CD14-positive monocyte (primary cell): ENCODE measurements at regions not wholly inside any gene's neighbourhood (a gene's known extent, or its start where the extent isn't known, plus 50 kb on each side); places are given as distances from the start of the nearest gene placed in this dataset.

ENCODE experiments used
- DNase-seq, 3 donors: peaks; one replicate each; pipeline ENCODE4 v3.0.0-alpha.2; 2011 to 2022
- H2AFZ ChIP-seq: 2 replicates; pipeline ENCODE4 v1.6.0; 2012; ENCODE audit warnings: mild to moderate bottlenecking, low read depth, low read length, inconsistent platforms; ENCODE audit not compliant: insufficient read depth, poor library complexity, severe bottlenecking
- H3K27ac ChIP-seq, 2 donors: 1 replicate in 1 of 2; 2 replicates in 1 of 2; pipeline ENCODE4 v1.5.1; 2012 to 2013; ENCODE audit warnings: low read length in 2 of 2, control low read depth in 1 of 2, inconsistent platforms in 1 of 2, low read depth in 1 of 2, mild to moderate bottlenecking in 1 of 2
- H3K27me3 ChIP-seq, 2 donors: one replicate each; pipeline versions ENCODE4 v1.6.0 to v1.6.1; 2011 to 2013; ENCODE audit warnings: low read length in 2 of 2; ENCODE audit not compliant: control insufficient read depth in 2 of 2, insufficient read depth in 2 of 2
- H3K36me3 ChIP-seq, 2 donors: replicated peaks in 1 of 2; 1 replicate in 1 of 2; 2 replicates in 1 of 2; pipeline versions ENCODE4 v1.5.1 to v1.6.1; 2012 to 2013; ENCODE audit warnings: low read length in 2 of 2, control low read depth in 1 of 2, inconsistent platforms in 1 of 2, mild to moderate bottlenecking in 1 of 2; ENCODE audit not compliant: insufficient read depth in 2 of 2, control insufficient read depth in 1 of 2
- H3K4me1 ChIP-seq, 2 donors: 1 replicate in 1 of 2; 2 replicates in 1 of 2; pipeline versions ENCODE4 v1.5.1 to v1.6.1; 2012 to 2013; ENCODE audit warnings: low read length in 2 of 2, control low read depth in 1 of 2, inconsistent platforms in 1 of 2, mild to moderate bottlenecking in 1 of 2, moderate library complexity in 1 of 2; ENCODE audit not compliant: insufficient read depth in 2 of 2, control insufficient read depth in 1 of 2
- H3K4me2 ChIP-seq: replicated peaks from 2 replicates; pipeline ENCODE3; 2012; ENCODE audit warnings: low read length, moderate library complexity, mild to moderate bottlenecking; ENCODE audit not compliant: poor library complexity, severe bottlenecking; ENCODE audit errors: extremely low read depth
- H3K4me3 ChIP-seq, 3 experiments: fragments of 200-600 bp in 1 of 3; sonication (generic) in 1 of 3; replicated peaks in 1 of 3; 1 replicate in 2 of 3; 2 replicates in 1 of 3; pipeline ENCODE4 v1.5.1; 2011 to 2013; ENCODE audit warnings: low read length in 3 of 3, mild to moderate bottlenecking in 3 of 3, control low read depth in 2 of 3, low read depth in 2 of 3, inconsistent platforms in 1 of 3, moderate library complexity in 1 of 3
- H3K79me2 ChIP-seq: 2 replicates; pipeline ENCODE4 v1.6.0; 2012; ENCODE audit warnings: mild to moderate bottlenecking, control low read depth, inconsistent platforms, low read length, moderate library complexity; ENCODE audit not compliant: insufficient read depth
- H3K9ac ChIP-seq: 2 replicates; pipeline ENCODE4 v1.6.0; 2017; ENCODE audit warnings: low read length, mild to moderate bottlenecking; ENCODE audit not compliant: insufficient read depth, poor library complexity, severe bottlenecking
- H3K9me3 ChIP-seq, 2 donors: replicated peaks in 1 of 2; 1 replicate in 1 of 2; 2 replicates in 1 of 2; pipeline versions ENCODE4 v1.5.1 to v1.6.1; 2012 to 2013; ENCODE audit warnings: low read length in 2 of 2, control low read depth in 1 of 2; ENCODE audit not compliant: control insufficient read depth in 1 of 2, insufficient read depth in 1 of 2
- H4K20me1 ChIP-seq: 2 replicates; pipeline ENCODE4 v1.6.0; 2012; ENCODE audit warnings: mild to moderate bottlenecking, low read length, control low read depth, moderate library complexity; ENCODE audit not compliant: insufficient read depth
- H3K27ac Mint-ChIP-seq, 7 donors: one replicate each; pipeline ENCODE4 v1.8.0; 2020; ENCODE audit warnings: mild to moderate bottlenecking in 7 of 7, mixed read lengths in 7 of 7, moderate library complexity in 6 of 7, inconsistent platforms in 2 of 7
- H3K27me3 Mint-ChIP-seq, 3 donors: one replicate each; pipeline ENCODE4 v1.8.0; 2021 to 2022; ENCODE audit warnings: low read depth in 3 of 3, mild to moderate bottlenecking in 3 of 3, mixed read lengths in 3 of 3, moderate library complexity in 3 of 3, inconsistent platforms in 1 of 3
- H3K36me3 Mint-ChIP-seq, 2 donors: one replicate each; pipeline ENCODE4 v1.8.0; 2020; ENCODE audit warnings: mixed read lengths in 2 of 2, inconsistent platforms in 1 of 2, mild to moderate bottlenecking in 1 of 2
- H3K4me1 Mint-ChIP-seq: one replicate; pipeline ENCODE4 v1.8.0; 2020; ENCODE audit warnings: mild to moderate bottlenecking, mixed read lengths
- H3K4me3 Mint-ChIP-seq, 2 donors: one replicate each; pipeline ENCODE4 v1.8.0; 2020; ENCODE audit warnings: mild to moderate bottlenecking in 2 of 2, mixed read lengths in 2 of 2, moderate library complexity in 1 of 2
- H3K9me3 Mint-ChIP-seq, 7 donors: one replicate each; pipeline ENCODE4 v1.8.0; 2020 to 2022; ENCODE audit warnings: mixed read lengths in 7 of 7, mild to moderate bottlenecking in 6 of 7, moderate library complexity in 6 of 7, inconsistent platforms in 2 of 7
- CTCF ChIP-seq: fragments of 200-600 bp; IDR thresholded peaks from one replicate; pipeline ENCODE4 v1.8.0; 2022; ENCODE audit warnings: antibody characterized with exemption, mild to moderate bottlenecking
- WGBS: methylation state at CpG from one replicate; pipeline ENCODE4 v1.1.5; 2013; ENCODE audit warnings: missing lambda C conversion rate; ENCODE audit not compliant: insufficient coverage; 5-methylcytosine and 5-hydroxymethylcytosine counted together
- intact Hi-C, 2 donors: fragments of 100-400 bp; cut with micrococcal nuclease; formaldehyde crosslinking; loops; one replicate each; pipeline versions ENCODE4 v1.15.0 to v1.15.1; 2023

- no peak for DNase-seq
- no peak overlapping the region for H3K27ac ChIP-seq
- no peaks in the 10 kb centered on the region for H3K27me3 ChIP-seq
- H3K36me3 ChIP-seq = no peaks in the 10 kb centered on the region
- Mint-ChIP-seq H3K36me3 (no peaks in the 10 kb centered on the region), H3K27me3 (no peaks in the 10 kb centered on the region), H3K9me3 (peaks cover 0 to 6% (median 1%) of the 10 kb centered on the region in 7 donors), H3K4me3 (no peak overlapping the region), H3K27ac (no peak overlapping the region), H3K4me1 (no peaks in the 10 kb centered on the region)
- no peak overlapping the region for H2AFZ ChIP-seq
- no peaks in the 10 kb centered on the region for H3K9me3 ChIP-seq
- TF ChIP-seq CTCF = no peak
- H3K4me1 ChIP-seq = no peaks in the 10 kb centered on the region
- H3K4me3 ChIP-seq = no peak overlapping the region
- no peak overlapping the region for H3K9ac ChIP-seq
- no peaks in the 10 kb centered on the region for H4K20me1 ChIP-seq
- intact Hi-C loops = no loop called here
- H3K79me2 ChIP-seq = no peaks in the 10 kb centered on the region
- H3K4me2 ChIP-seq = no peak overlapping the region
These were observed 347.3 kb upstream of the CDH7 start for GRCh38 chr18:65403534-65403933.

- H3K36me3 ChIP-seq = no peaks in the 10 kb centered on the region
- Mint-ChIP-seq H3K9me3 (peaks cover 0 to 7% (median 1%) of the 10 kb centered on the region in 7 donors), H3K4me3 (no peak overlapping the region), H3K36me3 (no peaks in the 10 kb centered on the region), H3K27ac (no peak overlapping the region), H3K4me1 (no peaks in the 10 kb centered on the region), H3K27me3 (no peaks in the 10 kb centered on the region)
- H4K20me1 ChIP-seq = no peaks in the 10 kb centered on the region
- H3K9me3 ChIP-seq = peaks cover 0 to 4% of the 10 kb centered on the region in 2 donors
- no peak overlapping the region for H3K27ac ChIP-seq
- no peak overlapping the region for H3K4me3 ChIP-seq
- H3K27me3 ChIP-seq = no peaks in the 10 kb centered on the region
- no peak overlapping the region for H3K9ac ChIP-seq
- no peaks in the 10 kb centered on the region for H3K4me1 ChIP-seq
- no CpG with 5 or more reads among the region's 1 CpG for WGBS
- no peak for DNase-seq
- H3K4me2 ChIP-seq = no peak overlapping the region
- intact Hi-C loops = no loop called here
- no peaks in the 10 kb centered on the region for H3K79me2 ChIP-seq
- no peak for TF ChIP-seq CTCF
- H2AFZ ChIP-seq = no peak overlapping the region
These were observed 351.7 kb upstream of the CDH7 start for GRCh38 chr18:65399091-65399490.
